ENCODE measurements at regions not wholly inside any gene's neighbourhood (a gene's known extent, or its start where the extent isn't known, plus 50 kb on each side); places are given as distances from the start of the nearest gene placed in this dataset.

- TF ChIP-seq, protein P1, sequence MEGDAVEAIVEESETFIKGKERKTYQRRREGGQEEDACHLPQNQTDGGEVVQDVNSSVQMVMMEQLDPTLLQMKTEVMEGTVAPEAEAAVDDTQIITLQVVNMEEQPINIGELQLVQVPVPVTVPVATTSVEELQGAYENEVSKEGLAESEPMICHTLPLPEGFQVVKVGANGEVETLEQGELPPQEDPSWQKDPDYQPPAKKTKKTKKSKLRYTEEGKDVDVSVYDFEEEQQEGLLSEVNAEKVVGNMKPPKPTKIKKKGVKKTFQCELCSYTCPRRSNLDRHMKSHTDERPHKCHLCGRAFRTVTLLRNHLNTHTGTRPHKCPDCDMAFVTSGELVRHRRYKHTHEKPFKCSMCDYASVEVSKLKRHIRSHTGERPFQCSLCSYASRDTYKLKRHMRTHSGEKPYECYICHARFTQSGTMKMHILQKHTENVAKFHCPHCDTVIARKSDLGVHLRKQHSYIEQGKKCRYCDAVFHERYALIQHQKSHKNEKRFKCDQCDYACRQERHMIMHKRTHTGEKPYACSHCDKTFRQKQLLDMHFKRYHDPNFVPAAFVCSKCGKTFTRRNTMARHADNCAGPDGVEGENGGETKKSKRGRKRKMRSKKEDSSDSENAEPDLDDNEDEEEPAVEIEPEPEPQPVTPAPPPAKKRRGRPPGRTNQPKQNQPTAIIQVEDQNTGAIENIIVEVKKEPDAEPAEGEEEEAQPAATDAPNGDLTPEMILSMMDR (IDR thresholded peaks at IDR 0.05), result no peak
- TF ChIP-seq POLR2A (IDR thresholded peaks at IDR 0.05), result no peak
Measured at GRCh38 chr2:157191186-157191585, 66.3 kb upstream of the GALNT5 start.
